ENCODE measurements at regions not wholly inside any gene's neighbourhood (a gene's known extent, or its start where the extent isn't known, plus 50 kb on each side); places are given as distances from the start of the nearest gene placed in this dataset.

GRCh38 chr6:21406316-21406715 is 187.2 kb upstream of the SOX4 start:
- H3K4me3 ChIP-seq (ENCODE audit: low read depth, low read length): no peak overlapping the region
- no peaks in the 10 kb centered on the region for H3K27me3 ChIP-seq
- no peaks in the 10 kb centered on the region for H3K4me1 ChIP-seq
- DNase-seq: no peak
- H3K9me3 ChIP-seq: no peaks in the 10 kb centered on the region
- TF ChIP-seq, protein P1, sequence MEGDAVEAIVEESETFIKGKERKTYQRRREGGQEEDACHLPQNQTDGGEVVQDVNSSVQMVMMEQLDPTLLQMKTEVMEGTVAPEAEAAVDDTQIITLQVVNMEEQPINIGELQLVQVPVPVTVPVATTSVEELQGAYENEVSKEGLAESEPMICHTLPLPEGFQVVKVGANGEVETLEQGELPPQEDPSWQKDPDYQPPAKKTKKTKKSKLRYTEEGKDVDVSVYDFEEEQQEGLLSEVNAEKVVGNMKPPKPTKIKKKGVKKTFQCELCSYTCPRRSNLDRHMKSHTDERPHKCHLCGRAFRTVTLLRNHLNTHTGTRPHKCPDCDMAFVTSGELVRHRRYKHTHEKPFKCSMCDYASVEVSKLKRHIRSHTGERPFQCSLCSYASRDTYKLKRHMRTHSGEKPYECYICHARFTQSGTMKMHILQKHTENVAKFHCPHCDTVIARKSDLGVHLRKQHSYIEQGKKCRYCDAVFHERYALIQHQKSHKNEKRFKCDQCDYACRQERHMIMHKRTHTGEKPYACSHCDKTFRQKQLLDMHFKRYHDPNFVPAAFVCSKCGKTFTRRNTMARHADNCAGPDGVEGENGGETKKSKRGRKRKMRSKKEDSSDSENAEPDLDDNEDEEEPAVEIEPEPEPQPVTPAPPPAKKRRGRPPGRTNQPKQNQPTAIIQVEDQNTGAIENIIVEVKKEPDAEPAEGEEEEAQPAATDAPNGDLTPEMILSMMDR (IDR thresholded peaks at IDR 0.05; ENCODE audit: low read depth, low read length): no peak
- H3K36me3 ChIP-seq: no peaks in the 10 kb centered on the region

DNA sequence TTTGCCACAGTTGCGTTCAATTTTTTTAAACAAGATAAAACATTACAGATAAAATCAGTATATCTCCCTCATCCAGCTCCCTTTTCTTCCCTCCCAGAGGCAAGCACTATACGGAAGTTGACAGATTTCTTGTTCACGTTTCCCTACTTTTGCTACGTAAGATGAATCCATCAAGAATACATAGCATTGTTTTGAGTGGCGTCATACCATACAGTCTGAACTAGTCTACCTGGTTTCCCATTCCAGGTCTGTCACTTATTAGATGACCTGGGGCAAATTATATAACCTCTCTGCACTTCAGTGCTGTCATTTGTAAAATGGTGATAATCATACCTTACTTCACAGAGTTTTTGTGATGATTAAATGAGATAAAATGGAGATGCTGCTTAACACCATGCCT is 184.3 kb upstream of the SOX4 start:
- no peak overlapping the region for H3K4me3 ChIP-seq (ENCODE audit: low read depth, low read length)
- TF ChIP-seq, protein P1 (IDR thresholded peaks at IDR 0.05; ENCODE audit: low read depth, low read length): no peak
- H3K4me1 ChIP-seq: peaks cover 9% of the 10 kb centered on the region
- no peak for DNase-seq
- no peaks in the 10 kb centered on the region for H3K36me3 ChIP-seq
- no peaks in the 10 kb centered on the region for H3K27me3 ChIP-seq
- H3K9me3 ChIP-seq: no peaks in the 10 kb centered on the region

DNA sequence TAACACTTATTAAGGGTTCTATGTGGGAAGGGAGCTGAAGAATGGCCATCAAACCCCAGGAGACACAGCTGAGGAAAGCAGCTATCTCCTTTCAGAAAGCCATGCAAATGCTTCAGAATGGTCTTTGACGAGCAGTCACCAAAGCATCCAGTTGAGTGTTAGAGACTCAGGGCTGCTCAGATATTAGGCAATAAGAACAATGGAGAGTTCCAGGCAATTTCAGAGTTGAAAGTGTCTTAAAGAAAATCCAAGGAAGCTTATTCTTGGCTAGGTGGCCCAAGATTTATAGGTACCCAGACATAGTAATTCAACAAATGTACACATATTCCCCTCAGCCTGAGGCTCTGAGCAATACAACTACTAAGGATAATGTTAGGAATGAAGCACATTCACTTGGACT is 180.1 kb upstream of the SOX4 start:
- Histone ChIP-seq H3K27me3 (no peaks in the 10 kb centered on the region), H3K4me1 (peaks cover 20% of the 10 kb centered on the region), H3K4me3 (ENCODE audit: low read depth, low read length) (no peak overlapping the region), H3K9me3 (no peaks in the 10 kb centered on the region), H3K36me3 (no peaks in the 10 kb centered on the region)
- no peak for DNase-seq
- TF ChIP-seq, protein P1 (IDR thresholded peaks at IDR 0.05; ENCODE audit: low read depth, low read length): no peak

- Histone ChIP-seq H3K36me3 (no peaks in the 10 kb centered on the region), H3K4me1 (peaks cover 20% of the 10 kb centered on the region), H3K9me3 (no peaks in the 10 kb centered on the region), H3K4me3 (ENCODE audit: low read depth, low read length) (no peak overlapping the region), H3K27me3 (no peaks in the 10 kb centered on the region)
- no peak for DNase-seq
- TF ChIP-seq, protein P1 (IDR thresholded peaks at IDR 0.05; ENCODE audit: low read depth, low read length): no peak
Measured at GRCh38 chr6:21414065-21414464, 179.5 kb upstream of the SOX4 start.

DNA sequence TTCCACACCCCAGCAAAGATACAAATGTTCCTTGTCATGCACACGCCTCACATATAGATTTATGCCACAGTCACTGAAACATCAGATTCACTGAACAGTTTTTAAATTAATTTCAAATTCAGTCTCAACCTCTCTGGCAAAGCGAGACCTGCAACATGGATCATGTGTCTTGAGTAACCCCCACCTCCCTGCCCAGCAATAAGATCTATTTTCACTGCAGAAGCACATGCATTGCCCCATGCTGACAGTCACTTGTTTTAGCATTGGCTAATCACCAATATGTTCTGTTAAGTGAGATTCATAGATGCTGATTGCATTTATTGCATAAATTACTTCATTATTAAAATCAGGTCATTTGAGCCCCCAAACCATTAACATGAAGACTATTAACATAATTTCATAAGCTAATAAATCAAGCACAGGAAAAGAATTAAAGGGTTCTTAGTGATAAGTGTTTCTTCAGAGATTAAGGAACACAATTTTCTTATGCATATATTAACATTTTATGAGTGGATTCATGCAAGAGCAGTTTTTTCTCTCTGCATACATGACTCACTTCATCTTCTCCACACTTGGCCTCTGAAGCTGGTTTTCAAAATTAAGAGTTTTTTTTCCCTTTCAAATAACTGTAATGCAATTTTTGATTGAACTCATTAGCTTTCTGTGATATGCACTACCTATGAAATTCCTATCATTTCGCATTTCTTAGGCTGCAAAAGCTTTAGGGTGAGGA is 173.2 kb upstream of the SOX4 start:
- Histone ChIP-seq H3K36me3 (no peaks in the 10 kb centered on the region), H3K9me3 (no peaks in the 10 kb centered on the region), H3K27me3 (no peaks in the 10 kb centered on the region), H3K4me1 (peaks cover 2% of the 10 kb centered on the region; the same call in 1 of the 2 replicates), H3K4me3 (ENCODE audit: low read depth, low read length) (no peak overlapping the region)
- DNase-seq: no peak
- TF ChIP-seq, protein P1 (IDR thresholded peaks at IDR 0.05; ENCODE audit: low read depth, low read length): no peak

GRCh38 chr6:21420926-21421325 is 172.6 kb upstream of the SOX4 start:
- Histone ChIP-seq H3K4me1 (no peaks in the 10 kb centered on the region), H3K9me3 (no peaks in the 10 kb centered on the region), H3K36me3 (no peaks in the 10 kb centered on the region), H3K4me3 (ENCODE audit: low read depth, low read length) (no peak overlapping the region), H3K27me3 (no peaks in the 10 kb centered on the region)
- TF ChIP-seq, protein P1 (IDR thresholded peaks at IDR 0.05; ENCODE audit: low read depth, low read length): no peak
- DNase-seq: no peak

Data from BE2C (cell line).